HG02870 (cell line): ENCODE measurements at regions not wholly inside any gene's neighbourhood (a gene's known extent, or its start where the extent isn't known, plus 50 kb on each side); places are given as distances from the start of the nearest gene placed in this dataset.
A peak's percentile ranks its signal among the peaks of the same experiment; 100 is the strongest.
"Not testable (repeated sequence)": the region's sequence is repeated elsewhere in the genome, so short reads cannot be mapped to it uniquely, and the experiment has no call there.

Experiments
- ATAC-seq: cut with Tn5 transposase; IDR thresholded peaks from one replicate; pipeline ENCODE4 v1.9.1; 2021; ENCODE audit warnings: mild to moderate bottlenecking, moderate library complexity; ENCODE audit not compliant: unreplicated experiment

GRCh38 chr21:7743940-7744339, 2777.4 kb upstream of the TPTE start:
- not testable (repeated sequence) for ATAC-seq

- ATAC-seq, result peak; percentile 98
These were observed 2776.8 kb upstream of the TPTE start for GRCh38 chr21:7744406-7745099.

- peak; percentile 58 for ATAC-seq
These were observed 2776.3 kb upstream of the TPTE start for GRCh38 chr21:7745100-7745450.

GRCh38 chr21:7747964-7748363, 2773.4 kb upstream of the TPTE start:
- ATAC-seq, result not testable (repeated sequence)

- ATAC-seq, result not testable (repeated sequence)
These were observed 2768.8 kb upstream of the TPTE start for GRCh38 chr21:7752611-7753010.

- peak; percentile 91 for ATAC-seq
These were observed 2768.0 kb upstream of the TPTE start for GRCh38 chr21:7753380-7753877.

GRCh38 chr21:7769985-7770384, 2751.4 kb upstream of the TPTE start:
- not testable (repeated sequence) for ATAC-seq

- ATAC-seq, result not testable (repeated sequence)
These were observed 2747.2 kb upstream of the TPTE start for GRCh38 chr21:7774219-7774618.

GRCh38 chr21:7775327-7775984, 2745.9 kb upstream of the TPTE start:
- not testable (repeated sequence) for ATAC-seq

GRCh38 chr21:7776035-7776434, 2745.3 kb upstream of the TPTE start:
- not testable (repeated sequence) for ATAC-seq

GRCh38 chr21:7776622-7777021, 2744.8 kb upstream of the TPTE start:
- ATAC-seq, result not testable (repeated sequence)

- not testable (repeated sequence) for ATAC-seq
These were observed 2744.1 kb upstream of the TPTE start for GRCh38 chr21:7777289-7777688.

GRCh38 chr21:7787427-7788078, 2733.8 kb upstream of the TPTE start:
- not testable (repeated sequence) for ATAC-seq

GRCh38 chr21:7793797-7794196, 2727.6 kb upstream of the TPTE start:
- not testable (repeated sequence) for ATAC-seq

- ATAC-seq, result not testable (repeated sequence)
These were observed 2724.1 kb upstream of the TPTE start for GRCh38 chr21:7797328-7797727.

- not testable (repeated sequence) for ATAC-seq
These were observed 2722.9 kb upstream of the TPTE start for GRCh38 chr21:7798446-7798845.

GRCh38 chr21:7799697-7800096, 2721.7 kb upstream of the TPTE start:
- not testable (repeated sequence) for ATAC-seq

GRCh38 chr21:7813475-7813874, 2707.9 kb upstream of the TPTE start:
- ATAC-seq, result not testable (repeated sequence)

GRCh38 chr21:7817013-7817412, 2704.4 kb upstream of the TPTE start:
- ATAC-seq, result not testable (repeated sequence)

- not testable (repeated sequence) for ATAC-seq
These were observed 2702.1 kb upstream of the TPTE start for GRCh38 chr21:7819301-7819700.

GRCh38 chr21:7825627-7826026, 2695.8 kb upstream of the TPTE start:
- not testable (repeated sequence) for ATAC-seq

GRCh38 chr21:7826174-7826573, 2695.2 kb upstream of the TPTE start:
- not testable (repeated sequence) for ATAC-seq
